GM21447 (cell line): ENCODE measurements at regions not wholly inside any gene's neighbourhood (a gene's known extent, or its start where the extent isn't known, plus 50 kb on each side); places are given as distances from the start of the nearest gene placed in this dataset.

Source experiments
- ATAC-seq: cut with Tn5 transposase; IDR thresholded peaks from one replicate; pipeline ENCODE4 v1.9.1; 2021; ENCODE audit not compliant: unreplicated experiment

DNA sequence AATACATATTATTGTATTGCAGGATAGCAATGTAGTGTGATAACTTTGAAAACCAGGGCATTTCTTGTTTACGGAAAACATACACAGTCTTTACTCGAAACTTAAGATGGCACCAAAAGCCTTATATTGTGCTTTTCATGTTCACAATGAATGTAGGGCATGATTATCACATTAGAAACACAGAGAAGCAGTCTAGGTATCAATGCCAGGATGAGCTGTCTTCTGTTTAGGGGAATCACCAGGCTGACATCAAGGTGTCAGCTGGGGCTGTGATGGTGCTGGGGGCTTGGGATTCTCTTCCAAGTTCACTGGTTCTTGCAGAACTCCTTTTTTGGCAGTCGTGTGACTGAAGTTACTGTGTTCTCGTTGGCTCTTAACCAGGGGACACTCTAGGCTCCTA is 1067.3 kb downstream of the FLRT2 start:
- no peak for ATAC-seq

DNA sequence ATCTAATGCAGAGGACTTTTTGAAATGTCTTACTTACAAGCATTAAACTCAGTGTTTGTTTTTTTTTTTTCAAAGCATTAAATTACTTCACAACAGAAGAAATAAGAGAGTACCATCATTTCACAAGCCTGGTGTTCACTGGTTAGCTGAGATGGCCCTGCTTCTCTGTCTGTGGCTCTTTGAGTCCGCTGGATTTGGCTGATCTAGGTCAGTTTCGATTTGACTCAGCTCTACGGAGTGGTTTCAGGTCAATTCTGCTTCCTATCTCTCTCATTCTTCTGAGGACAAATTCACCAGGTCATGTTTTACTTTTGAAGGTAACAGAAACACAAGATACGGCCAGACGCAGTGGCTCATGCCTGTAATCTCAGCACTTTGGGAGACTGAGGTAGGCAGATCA is 1066.1 kb downstream of the FLRT2 start:
- ATAC-seq = no peak

DNA sequence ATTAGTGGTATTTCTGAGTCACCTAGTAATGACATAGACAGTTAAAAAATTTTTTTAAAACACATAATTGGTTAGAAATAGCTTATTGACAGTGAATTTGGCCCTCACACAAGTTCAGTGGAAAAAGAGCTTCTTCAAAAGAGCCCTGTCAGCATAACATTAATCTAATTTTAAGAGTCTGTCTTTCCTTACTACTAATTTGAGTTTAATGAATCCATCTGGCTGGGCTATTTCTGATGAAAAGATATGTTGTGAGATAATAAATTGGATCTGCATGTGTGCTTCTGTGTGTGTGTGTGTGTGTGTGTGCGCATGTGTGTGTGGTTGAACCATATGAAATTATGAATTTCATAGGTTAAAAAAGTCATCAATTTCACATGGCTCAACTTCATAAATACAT is 1045.2 kb downstream of the FLRT2 start:
- no peak for ATAC-seq

DNA sequence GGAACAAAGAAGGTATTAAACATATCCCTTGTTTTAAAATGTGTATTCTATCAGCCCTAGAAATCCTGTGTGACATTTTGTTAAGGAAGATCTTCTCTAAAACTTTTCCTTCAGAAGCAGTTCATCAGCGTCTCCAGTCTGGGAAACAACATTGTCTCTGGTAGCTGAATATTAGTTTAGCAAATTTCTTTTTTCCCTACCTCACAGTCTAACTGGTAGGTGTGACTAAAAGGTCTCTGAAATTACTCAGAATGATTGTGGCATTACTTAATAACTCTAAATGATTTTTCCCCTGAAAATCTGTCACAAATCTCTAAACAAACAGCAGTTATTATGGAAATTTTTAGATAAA is 1044.8 kb downstream of the FLRT2 start:
- no peak for ATAC-seq

DNA sequence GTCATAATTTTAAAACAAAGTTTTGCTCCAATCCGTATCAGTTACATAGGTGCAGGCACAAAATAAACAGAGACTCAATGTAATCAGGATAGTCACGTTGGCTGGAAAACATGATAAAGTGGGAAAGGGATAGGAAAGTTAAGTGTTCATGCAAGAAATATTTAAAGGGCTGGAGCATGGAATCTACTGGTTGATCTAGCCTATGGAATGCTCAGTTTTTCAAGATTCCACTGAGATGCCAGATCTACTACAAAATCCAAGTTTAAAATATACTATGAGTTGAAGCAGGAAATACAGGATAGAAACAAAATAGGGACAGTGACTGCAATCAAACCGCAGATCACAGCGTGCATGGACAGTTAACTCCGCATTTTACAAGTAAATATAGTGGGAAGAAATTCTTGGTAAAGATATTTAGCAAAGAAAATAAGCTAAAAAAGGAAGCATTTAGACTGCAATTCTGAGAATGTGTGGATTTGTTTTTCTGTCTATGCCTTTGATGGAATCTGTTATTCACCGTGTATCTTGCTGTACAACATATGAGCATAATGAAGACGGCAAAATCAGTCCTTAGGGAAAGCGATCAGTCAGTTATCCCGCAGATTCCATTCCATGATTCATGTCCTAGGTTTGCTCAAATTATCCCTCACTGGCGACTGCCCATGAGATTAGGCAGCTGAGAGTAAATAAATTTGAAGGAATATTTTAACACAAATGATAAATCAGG is 1044.3 kb downstream of the FLRT2 start:
- no peak for ATAC-seq

DNA sequence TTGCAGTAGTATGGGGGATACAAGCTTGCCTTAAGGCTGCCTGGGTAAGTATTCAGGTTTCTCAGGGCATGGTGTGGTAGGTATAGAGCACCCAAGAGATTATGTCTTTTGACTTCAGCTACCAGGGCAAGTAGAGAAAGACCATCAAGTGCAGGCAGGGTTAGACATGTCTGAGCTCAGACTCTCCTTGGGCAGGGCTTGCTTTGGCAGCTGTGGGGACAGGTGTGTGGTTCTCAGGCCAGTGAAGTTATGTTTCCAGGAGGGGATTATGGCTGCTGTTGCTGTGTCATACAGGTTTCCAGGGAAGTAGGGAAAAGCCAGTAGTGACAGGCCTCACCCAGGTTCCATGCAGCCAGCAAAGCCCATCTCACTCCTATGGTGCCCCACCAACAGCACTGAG is 1040.4 kb downstream of the FLRT2 start:
- no peak for ATAC-seq

DNA sequence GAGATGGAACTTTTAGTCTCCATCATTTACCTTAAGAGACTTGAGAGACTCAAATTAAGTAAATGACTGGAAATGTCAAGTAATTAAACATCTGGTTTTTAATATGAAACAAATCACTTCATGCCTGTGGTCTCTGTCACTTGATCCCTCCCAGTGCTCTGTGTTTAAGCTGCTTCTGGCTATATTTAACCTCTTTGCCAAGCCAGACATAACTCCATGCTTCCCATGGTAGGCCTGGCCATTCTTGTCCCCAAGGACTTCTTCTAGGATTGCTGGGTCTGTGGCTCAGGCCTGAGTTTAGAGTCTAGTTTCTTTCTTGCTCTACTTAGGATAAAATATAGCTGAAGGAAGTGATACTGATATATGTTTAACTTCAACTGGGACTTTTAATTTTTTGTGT is 1013.6 kb downstream of the FLRT2 start:
- ATAC-seq = no peak

DNA sequence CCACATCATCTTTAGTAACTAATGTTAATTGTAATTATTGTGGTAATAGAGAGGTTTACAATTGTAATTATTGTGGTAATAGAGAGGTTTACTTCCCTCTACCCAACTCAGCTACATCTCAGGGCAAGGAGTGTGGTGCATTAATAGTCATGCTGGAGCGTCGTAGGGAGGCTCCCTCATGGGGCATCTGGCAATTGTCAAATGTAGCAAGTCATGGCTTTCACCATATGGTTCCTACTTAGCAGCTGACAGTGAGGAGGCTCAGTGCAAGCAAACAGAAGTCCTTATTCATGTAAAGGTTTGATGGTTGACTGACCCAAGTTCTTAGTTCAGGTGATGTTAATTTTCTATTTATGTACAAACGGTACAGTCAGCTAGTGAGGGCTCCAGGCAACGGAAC is 1012.0 kb downstream of the FLRT2 start:
- no peak for ATAC-seq

DNA sequence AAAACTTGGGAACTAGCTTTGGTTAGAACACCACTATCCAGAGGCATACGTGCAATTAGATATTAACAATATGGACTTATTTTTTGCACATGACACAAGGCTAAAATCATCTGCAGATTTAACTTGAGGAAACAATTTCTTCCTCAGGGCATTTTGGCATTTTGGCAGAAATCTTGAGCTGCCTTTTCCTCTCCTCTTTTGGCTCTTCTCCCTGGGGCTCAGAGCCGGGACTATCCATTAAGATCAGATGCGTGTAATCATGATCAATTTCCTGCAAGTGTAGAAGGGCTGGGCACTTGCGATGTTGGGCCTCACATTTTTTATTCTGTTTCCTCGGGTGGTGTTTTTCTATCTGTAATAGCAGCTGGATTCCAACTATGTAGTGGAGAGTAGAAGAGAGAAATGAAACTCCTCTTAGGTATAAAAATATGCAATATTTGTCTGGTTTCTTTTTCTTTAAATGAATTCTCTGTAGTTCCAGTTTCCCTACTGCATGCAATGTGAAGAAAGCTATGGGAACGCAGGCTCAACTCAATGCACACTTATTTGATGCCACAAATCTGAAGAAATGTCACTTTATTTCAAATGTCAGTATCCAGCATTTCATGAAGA is 1010.8 kb downstream of the FLRT2 start:
- no peak for ATAC-seq

DNA sequence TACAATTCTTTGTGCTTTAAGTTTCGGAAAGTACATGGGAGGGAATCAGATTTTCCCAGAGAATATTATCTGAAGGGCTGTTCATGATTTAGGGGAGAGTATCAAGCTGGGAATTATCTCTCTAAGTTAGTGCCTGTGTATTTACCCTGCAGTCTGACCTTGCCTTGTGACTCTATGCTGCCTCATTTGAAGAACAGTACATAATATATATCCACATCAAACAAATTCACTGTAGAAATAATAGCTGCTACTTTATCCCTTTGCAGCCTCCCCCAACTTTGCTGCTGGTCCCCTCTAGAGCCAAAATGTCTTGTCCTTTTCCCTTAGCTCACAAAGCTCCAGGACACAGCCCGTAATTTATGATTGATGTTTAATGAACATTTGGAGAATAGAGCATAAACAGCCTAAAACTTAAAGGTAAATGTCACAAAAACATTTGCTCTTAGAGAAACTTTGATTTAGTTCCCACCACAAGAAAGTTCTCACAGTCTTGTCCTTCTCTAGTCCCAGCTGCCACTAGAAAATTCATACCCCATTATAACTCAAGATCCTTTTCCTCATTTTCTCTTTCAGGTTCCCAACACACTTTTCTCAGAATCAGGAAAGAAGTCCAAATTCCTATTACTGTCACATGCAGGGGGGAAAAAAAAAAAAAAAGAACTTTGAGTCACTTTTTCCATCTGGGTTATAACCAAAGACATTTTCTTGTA is 1009.6 kb downstream of the FLRT2 start:
- ATAC-seq = no peak

DNA sequence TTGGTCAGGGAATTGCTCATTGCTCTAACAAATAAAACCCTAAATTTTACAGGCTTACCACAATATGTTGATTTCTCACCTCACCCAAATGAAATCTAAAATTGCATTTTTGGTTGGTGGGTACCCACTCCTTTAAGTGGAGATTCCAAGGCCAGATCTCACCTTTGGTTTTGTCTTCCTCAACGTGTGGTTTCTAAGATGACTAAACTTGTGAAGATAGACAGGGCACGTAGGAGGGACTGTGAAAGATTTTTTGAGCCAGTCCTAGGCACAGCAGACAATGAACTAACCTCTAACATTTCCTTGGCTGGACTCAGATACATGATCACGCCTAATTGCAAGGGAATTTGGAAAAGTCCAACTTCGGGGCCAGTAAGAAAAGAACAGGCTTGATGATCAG is 1003.9 kb downstream of the FLRT2 start:
- no peak for ATAC-seq

DNA sequence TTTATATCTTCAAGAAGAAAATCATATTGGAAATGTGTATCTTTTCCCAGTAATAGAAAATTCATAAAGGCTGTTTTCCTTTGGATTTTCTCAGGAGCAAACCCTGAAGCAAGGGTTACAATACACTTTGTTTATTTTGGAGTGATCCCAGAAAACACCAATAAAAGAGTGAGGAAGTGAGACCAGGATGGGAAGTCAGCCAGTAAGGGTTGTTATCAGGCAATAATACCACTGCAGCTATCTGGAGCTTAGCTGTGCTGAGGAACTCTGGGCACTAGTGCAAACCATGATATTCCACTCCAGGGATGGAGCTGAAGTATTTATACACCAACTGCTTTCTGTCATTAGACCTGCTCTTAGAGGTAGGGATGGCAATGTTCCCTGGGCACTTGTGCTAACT is 1002.3 kb downstream of the FLRT2 start:
- no peak for ATAC-seq

DNA sequence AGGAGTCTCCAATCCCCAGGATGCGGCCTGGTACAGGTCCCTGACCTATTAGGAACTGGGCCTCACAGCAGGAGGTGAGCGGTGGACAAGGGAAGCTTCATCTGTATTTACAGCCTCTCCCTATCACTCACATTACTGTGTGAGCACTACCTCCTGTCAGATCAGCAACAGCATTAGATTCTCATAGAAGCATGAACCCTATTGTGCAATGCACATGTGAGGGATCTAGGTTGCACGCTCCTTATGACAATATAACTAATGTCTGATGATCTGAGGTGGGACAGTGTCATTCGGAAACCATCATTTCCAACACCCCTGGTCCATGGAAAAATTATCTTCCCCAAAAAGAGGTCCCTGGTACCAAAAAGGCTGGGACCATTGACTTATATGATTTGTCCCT is 1000.5 kb downstream of the FLRT2 start:
- ATAC-seq = no peak

DNA sequence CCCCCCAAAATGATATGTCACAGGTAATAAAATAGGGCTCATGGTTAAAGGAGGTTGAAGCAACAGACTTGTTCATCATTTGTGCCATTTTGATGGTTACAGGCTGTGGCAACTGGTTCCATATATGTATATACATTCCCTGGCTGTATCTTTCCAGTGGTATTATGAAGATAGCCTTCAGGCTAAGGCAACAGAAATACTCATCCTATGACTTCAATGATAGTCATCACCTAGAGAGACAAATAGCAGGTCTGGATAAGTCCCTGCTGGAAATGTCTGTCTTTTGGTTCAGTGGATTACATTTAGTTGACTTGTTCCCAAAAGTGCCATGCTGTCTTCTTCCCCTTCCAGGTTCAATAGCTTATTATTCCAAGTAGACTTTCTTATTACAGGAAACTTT is 997.4 kb downstream of the FLRT2 start:
- no peak for ATAC-seq

DNA sequence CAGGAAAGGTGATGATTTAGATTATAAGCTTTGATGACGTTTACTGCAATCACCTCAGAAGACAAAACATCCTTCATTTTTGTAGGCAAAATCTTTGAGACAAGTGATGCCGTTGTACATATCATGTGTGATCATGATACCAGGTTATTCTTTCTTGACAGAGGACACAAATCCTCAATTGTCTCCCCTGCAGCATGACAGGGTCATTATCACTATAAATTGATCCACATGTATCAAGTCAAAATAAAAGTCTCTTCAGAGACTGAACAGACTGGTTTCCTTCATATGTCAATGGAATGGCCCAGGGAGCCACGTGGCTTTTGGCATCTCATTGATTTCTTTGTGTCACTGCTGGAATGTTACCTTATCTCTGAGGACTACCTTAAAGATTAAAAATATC is 995.7 kb downstream of the FLRT2 start:
- ATAC-seq = no peak

DNA sequence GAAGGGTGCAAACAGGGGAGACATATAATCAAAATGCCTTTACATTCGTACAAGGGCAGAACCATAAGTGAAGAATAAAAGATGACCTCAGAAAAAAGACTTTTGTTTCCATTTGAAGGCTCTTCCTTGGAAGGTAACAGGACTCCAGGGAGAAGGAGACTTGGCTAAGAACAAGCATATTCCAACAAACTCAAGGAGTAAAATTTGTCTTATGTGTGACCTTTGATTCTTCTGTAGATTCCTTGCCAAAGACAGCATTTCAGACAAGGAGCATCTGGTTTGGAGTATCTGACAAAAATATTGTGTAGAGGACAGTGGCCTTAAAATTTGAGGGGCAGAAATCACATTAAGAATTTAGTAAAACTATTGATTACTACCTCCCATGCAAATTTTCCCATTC is 991.9 kb downstream of the FLRT2 start:
- no peak for ATAC-seq

DNA sequence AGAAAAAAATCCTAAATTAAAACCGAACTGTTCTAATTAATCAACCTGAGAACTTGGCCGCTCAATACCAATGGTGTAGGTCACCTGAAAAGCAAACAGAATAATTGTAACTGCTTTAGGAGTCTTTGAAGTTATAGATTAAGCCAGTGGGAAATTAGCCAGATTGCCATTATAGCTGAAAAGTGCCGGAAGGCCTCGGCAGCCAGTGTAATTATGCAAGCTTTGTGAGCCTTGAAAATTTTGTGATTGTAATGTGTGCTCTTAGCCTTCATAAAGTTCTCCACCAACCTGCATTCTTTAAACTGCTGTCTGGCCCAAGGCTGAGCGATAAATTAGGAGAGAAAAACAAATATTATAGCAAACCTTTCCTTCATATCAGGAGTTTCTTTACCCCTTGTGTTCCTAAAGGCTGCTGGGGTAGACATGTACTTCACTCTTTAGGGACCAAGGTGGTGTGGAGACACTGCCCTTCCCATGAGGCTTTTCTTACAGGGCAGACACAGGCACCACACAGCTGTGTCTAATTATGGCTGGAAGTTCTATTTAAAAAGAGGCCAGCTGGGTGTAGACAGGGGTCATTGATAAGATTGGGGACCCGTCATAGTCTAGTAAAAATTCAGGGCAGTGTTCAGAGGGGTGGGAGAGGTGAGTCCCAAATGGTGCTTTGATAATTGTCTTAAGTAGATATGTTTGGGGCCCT is 991.2 kb downstream of the FLRT2 start:
- no peak for ATAC-seq

DNA sequence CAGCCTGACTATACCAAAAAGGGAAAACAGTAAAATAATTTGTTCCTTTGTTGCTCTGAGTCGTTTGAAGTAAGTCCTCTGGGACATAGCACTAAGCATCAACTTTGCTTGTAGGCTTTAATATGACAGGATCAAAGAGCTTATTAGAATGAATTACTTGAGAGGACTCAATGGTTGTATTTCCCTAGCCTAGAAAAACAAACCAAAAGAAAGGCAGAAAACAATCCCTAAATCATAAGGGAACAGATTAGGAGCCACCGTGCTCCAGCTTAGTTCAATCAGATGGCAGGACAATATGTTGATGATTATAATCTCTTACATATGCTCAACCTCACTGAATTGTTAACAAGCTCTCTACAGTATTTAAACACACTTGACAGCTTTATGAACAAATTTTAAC is 988.4 kb downstream of the FLRT2 start:
- ATAC-seq = no peak

DNA sequence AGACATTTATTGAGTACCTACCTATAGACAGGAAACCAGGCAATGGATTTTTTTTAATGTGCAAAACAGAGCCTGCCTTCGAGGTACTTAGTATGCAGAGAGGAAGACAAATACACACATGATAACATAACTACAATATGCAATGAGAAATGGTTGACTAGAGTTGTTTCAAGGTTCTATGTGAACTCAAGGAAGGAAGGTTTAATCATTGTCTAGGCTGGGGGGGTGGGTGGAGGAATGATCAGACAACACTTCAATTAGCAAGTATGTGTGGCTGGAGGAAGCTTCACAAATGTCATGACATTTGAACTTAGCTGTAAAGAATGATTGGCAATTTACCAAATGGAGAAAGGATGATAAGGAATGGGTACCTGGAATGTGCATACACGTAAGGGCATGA is 985.3 kb downstream of the FLRT2 start:
- no peak for ATAC-seq

DNA sequence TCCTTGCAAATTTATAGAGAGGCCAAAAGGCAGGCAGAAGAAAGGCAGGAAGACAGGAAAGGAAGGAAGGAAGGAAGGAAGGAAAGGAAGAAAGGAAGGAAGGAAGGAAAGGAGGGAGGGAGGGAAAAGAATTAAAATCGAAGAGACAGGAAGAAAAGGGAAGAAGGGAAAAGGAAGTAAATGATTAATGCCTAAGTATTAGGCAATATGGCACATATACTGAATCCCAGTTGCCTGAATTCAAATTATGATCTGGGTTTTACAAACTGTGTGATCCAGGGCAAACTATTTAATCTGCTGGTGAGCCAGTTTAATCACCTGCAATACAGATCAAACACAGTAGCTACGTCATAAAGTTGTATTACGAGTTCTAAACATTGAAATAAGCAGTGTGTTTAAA is 983.6 kb downstream of the FLRT2 start:
- ATAC-seq = no peak

DNA sequence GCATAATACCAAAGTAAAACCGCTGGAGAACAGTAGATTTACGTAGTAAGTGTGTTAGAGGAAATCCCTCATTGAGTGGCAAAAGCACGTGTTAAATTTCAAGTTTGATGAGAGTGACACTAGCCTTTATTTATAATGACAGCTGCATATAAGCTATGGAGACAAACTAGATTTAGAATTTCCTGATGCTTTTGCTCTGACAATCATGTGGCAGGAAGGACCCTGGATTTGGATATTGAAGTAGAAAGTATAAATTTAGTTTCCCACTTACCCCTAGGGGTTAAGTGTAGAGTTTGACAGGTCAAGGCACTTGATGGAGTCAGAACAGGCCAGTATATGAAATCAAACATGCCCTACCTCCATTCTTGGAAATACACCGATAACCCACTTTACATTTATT is 983.1 kb downstream of the FLRT2 start:
- ATAC-seq = no peak

DNA sequence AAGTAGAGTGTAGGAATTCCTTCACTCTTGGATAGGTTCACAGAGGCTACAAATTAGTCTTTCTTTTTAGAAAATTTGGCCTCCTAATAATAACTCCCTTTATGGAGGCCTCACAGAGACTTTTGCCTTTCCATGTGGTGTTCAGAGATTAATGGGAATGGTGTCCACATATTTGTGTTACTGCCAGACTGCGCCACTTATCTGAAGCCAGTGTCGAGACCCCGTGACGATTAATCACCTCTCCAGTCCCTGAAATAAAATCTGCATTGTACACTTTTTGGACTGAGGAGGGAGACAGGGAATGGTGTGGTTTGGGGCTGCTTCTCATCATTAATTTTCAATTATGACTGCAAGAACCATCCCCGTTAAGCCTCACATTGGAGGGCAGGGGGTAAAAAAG is 980.5 kb downstream of the FLRT2 start:
- no peak for ATAC-seq
